HepG2 (cell line): ENCODE measurements at regions not wholly inside any gene's neighbourhood (a gene's known extent, or its start where the extent isn't known, plus 50 kb on each side); places are given as distances from the start of the nearest gene placed in this dataset.
"Not testable (repeated sequence)": the region's sequence is repeated elsewhere in the genome, so short reads cannot be mapped to it uniquely, and the experiment has no call there.

Experiments used
- ARHGAP35 ChIP-seq: sonication (generic); formaldehyde crosslinking; IDR thresholded peaks from 2 replicates; pipeline ENCODE4 v1.9.0; 2022; ENCODE audit warnings: mild to moderate bottlenecking, inconsistent platforms, moderate library complexity, missing genetic modification reagents, borderline replicate concordance
- MAF1 ChIP-seq: sonication (generic); formaldehyde crosslinking; IDR thresholded peaks from 2 replicates; pipeline ENCODE4 v1.5.0; 2020; ENCODE audit warnings: missing genetic modification reagents, borderline replicate concordance
- TF ChIP-seq, protein P1 (sequence below): sonication (generic); formaldehyde crosslinking; IDR thresholded peaks from 2 replicates; pipeline ENCODE4 v1.5.0; 2020; ENCODE audit warnings: mild to moderate bottlenecking, missing genetic modification reagents, moderate library complexity

DNA sequence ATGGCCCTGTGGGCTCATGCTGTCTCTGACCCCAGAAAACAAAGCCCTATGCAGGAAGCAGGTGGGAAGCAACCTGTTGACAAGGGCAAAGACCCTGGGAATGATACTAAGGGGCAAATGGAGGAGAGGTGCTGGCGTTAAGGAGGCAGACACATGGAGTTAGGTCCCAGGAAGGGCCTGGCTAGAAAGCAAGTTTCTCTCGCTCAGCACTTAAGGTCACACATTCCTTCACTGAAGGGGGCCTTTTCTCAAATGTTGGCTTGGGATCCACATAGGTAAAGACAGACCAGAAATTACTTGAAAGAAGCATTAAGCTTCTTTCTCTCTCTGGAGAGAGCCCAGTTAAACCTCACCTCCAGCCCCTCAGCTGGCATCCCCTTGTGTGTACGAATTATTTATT lies 155.7 kb downstream of the ADRA2C start:
- TF ChIP-seq, protein P1, sequence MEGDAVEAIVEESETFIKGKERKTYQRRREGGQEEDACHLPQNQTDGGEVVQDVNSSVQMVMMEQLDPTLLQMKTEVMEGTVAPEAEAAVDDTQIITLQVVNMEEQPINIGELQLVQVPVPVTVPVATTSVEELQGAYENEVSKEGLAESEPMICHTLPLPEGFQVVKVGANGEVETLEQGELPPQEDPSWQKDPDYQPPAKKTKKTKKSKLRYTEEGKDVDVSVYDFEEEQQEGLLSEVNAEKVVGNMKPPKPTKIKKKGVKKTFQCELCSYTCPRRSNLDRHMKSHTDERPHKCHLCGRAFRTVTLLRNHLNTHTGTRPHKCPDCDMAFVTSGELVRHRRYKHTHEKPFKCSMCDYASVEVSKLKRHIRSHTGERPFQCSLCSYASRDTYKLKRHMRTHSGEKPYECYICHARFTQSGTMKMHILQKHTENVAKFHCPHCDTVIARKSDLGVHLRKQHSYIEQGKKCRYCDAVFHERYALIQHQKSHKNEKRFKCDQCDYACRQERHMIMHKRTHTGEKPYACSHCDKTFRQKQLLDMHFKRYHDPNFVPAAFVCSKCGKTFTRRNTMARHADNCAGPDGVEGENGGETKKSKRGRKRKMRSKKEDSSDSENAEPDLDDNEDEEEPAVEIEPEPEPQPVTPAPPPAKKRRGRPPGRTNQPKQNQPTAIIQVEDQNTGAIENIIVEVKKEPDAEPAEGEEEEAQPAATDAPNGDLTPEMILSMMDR: not testable (repeated sequence)
- TF ChIP-seq MAF1, ARHGAP35: not testable (repeated sequence)
